ENCODE measurements at regions not wholly inside any gene's neighbourhood (a gene's known extent, or its start where the extent isn't known, plus 50 kb on each side); places are given as distances from the start of the nearest gene placed in this dataset.
A peak's percentile ranks its signal among the peaks of the same experiment; 100 is the strongest.

DNA sequence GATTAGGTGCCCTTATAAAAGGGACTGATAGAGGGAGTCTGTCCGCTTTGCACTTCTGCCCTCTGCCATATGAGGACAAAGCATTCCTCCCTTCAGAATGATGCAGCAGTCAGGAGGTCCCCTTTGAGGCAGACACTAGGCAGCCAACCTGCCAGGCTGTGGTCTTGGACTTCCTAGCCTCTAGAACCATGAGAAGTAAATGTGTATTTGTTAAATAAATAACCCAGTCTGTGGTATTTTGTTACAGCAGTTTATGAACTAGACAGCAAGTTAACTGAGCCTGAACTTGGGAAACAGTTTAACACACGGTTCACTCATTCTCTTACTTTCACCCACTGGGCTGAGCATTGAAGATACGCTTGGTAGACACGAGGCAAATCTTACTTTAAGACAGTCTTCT, 313.2 kb downstream of the UQCRFS1 start:
- DNase-seq (ENCODE audit: low spot score), result no peak
- Mint-ChIP-seq H3K4me3 (ENCODE audit: unreplicated experiment) (no peak overlapping the region), H3K9me3 (ENCODE audit: unreplicated experiment) (no peaks in the 10 kb centered on the region), H3K27me3 (ENCODE audit: unreplicated experiment) (no peaks in the 10 kb centered on the region), H3K27ac (ENCODE audit: unreplicated experiment) (no peak overlapping the region), H3K36me3 (ENCODE audit: low read depth, unreplicated experiment) (no peaks in the 10 kb centered on the region), H3K4me1 (ENCODE audit: unreplicated experiment) (no peaks in the 10 kb centered on the region)
- no peak for TF ChIP-seq CTCF (IDR thresholded peaks at IDR 0.05; ENCODE audit: unreplicated experiment)

DNA sequence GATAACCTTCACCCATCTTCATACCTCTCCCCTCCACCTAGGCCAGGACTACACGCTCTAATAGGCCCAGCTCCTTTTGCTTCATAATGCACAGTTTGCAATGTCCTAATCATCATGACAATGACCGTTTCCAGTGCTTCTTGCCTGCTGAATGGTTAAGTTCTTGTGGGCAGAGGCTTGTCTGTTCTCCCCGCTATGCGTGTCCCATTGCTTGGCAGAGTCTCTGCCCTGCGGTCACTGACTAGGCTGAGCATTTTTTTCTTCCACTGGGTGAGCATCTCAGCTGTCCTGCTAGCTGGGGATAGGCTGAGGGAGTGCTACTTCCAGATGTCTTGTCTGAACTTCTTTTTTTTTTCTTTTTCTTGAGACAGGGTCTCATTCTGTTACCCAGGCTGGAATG, 314.7 kb downstream of the UQCRFS1 start:
- Mint-ChIP-seq H3K36me3 (ENCODE audit: low read depth, unreplicated experiment) (no peaks in the 10 kb centered on the region), H3K27me3 (ENCODE audit: unreplicated experiment) (no peaks in the 10 kb centered on the region), H3K9me3 (ENCODE audit: unreplicated experiment) (no peaks in the 10 kb centered on the region), H3K27ac (ENCODE audit: unreplicated experiment) (no peak overlapping the region), H3K4me3 (ENCODE audit: unreplicated experiment) (no peak overlapping the region), H3K4me1 (ENCODE audit: unreplicated experiment) (no peaks in the 10 kb centered on the region)
- TF ChIP-seq CTCF (IDR thresholded peaks at IDR 0.05; ENCODE audit: unreplicated experiment), result no peak
- no peak for DNase-seq (ENCODE audit: low spot score)

GRCh38 chr19:28889941-28890670, 322.8 kb downstream of the UQCRFS1 start:
- H3K27me3 Mint-ChIP-seq (ENCODE audit: unreplicated experiment), result peaks cover 8% of the 10 kb centered on the region

DNA sequence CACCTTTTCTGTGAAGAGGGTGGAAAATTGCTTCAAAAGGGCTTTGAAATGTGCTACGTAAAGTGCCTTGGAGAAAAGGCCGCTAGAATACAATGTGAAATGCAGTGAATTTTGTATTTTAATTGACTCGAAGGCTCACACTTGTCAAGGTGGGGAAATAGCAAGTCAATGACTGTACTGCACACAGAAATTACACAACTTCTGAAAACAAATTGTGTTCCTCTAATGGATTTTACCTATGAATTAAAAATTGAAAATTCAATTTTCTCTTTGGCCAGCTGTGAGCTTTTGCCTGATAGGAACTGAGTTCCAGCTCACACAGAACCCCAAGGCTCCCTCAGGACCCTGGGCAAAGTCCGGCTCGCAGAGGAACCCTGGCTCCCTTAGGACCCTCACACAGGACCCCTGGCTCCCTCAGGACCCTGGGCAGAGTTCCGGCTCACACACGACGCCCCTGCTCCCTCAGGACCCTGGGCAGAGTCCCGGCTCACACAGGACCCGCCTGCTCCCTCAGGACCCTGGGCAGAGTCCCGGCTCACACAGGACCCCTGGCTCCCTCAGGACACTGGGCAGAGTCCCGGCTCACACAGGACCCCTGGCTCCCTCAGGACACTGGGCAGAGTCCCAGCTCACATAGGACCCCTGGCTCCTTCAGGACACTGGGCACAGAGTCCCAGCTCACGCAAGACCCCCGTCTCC, 324.9 kb downstream of the UQCRFS1 start:
- Mint-ChIP-seq H3K4me3 (ENCODE audit: unreplicated experiment) (no peak overlapping the region), H3K36me3 (ENCODE audit: low read depth, unreplicated experiment) (no peaks in the 10 kb centered on the region), H3K27ac (ENCODE audit: unreplicated experiment) (no peak overlapping the region), H3K9me3 (ENCODE audit: unreplicated experiment) (no peaks in the 10 kb centered on the region), H3K27me3 (ENCODE audit: unreplicated experiment) (peaks cover 11% of the 10 kb centered on the region), H3K4me1 (ENCODE audit: unreplicated experiment) (peaks cover 8% of the 10 kb centered on the region)
- no peak for TF ChIP-seq CTCF (IDR thresholded peaks at IDR 0.05; ENCODE audit: unreplicated experiment)
- DNase-seq (ENCODE audit: low spot score), result peak; percentile 20

More at GRCh38 chr19:28889941-28890670, 322.8 kb downstream of the UQCRFS1 start:
- Mint-ChIP-seq H3K9me3 (ENCODE audit: unreplicated experiment) (no peaks in the 10 kb centered on the region), H3K36me3 (ENCODE audit: low read depth, unreplicated experiment) (no peaks in the 10 kb centered on the region), H3K4me1 (ENCODE audit: unreplicated experiment) (peaks cover 8% of the 10 kb centered on the region), H3K27ac (ENCODE audit: unreplicated experiment) (no peak overlapping the region), H3K4me3 (ENCODE audit: unreplicated experiment) (no peak overlapping the region)
- no peak for DNase-seq (ENCODE audit: low spot score)
- TF ChIP-seq CTCF (IDR thresholded peaks at IDR 0.05; ENCODE audit: unreplicated experiment), result no peak

DNA sequence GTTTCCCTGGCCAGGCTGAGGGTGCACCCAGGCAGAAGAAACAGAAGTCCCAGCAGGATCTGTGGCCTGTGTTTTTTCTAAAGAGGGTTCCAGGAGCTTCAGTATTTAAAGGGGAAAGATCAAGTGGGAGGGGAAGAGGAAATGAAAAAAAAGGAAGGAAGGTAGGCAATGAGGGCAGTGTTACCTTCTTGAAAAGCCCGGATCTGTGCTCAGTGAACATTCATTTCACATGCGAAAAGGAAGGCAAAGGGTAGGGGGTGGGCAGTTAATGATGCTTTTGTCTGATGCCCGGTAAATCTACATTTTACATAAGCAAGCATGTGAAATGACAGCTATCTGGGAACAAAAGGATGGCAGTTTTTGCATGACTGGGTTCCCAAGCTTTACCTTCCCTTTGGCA, 326.2 kb downstream of the UQCRFS1 start:
- Mint-ChIP-seq H3K27ac (ENCODE audit: unreplicated experiment) (no peak overlapping the region), H3K27me3 (ENCODE audit: unreplicated experiment) (peaks cover 11% of the 10 kb centered on the region), H3K36me3 (ENCODE audit: low read depth, unreplicated experiment) (no peaks in the 10 kb centered on the region), H3K9me3 (ENCODE audit: unreplicated experiment) (no peaks in the 10 kb centered on the region), H3K4me1 (ENCODE audit: unreplicated experiment) (peaks cover 8% of the 10 kb centered on the region), H3K4me3 (ENCODE audit: unreplicated experiment) (no peak overlapping the region)
- no peak for DNase-seq (ENCODE audit: low spot score)
- no peak for TF ChIP-seq CTCF (IDR thresholded peaks at IDR 0.05; ENCODE audit: unreplicated experiment)
